Thyroid gland (tissue), 4 donors: ENCODE measurements at regions not wholly inside any gene's neighbourhood (a gene's known extent, or its start where the extent isn't known, plus 50 kb on each side); places are given as distances from the start of the nearest gene placed in this dataset.

Source experiments
- DNase-seq, 2 donors: peaks; one replicate each; pipeline ENCODE4 v3.0.0-alpha.2; 2019
- H3K27ac ChIP-seq, 3 donors: fragments of 200-600 bp; sonication (generic); 1 replicate in 2 of 3; 2 replicates in 1 of 3; pipeline ENCODE4 v1.5.1; 2016 to 2019; ENCODE audit warnings: mild to moderate bottlenecking in 1 of 3, moderate library complexity in 1 of 3
- H3K27me3 ChIP-seq: fragments of 200-600 bp; sonication (generic); one replicate; pipeline ENCODE4 v1.5.1; 2019
- H3K36me3 ChIP-seq, 2 donors: fragments of 200-600 bp; sonication (generic); one replicate each; pipeline ENCODE4 v1.5.1; 2016 to 2019
- H3K4me1 ChIP-seq, 2 donors: fragments of 200-600 bp; sonication (generic); one replicate each; pipeline ENCODE4 v1.5.1; 2017 to 2019
- H3K4me3 ChIP-seq, 3 donors: fragments of 200-600 bp; sonication (generic); replicated peaks in 1 of 3; 1 replicate in 2 of 3; 2 replicates in 1 of 3; pipeline ENCODE4 v1.5.1; 2016; ENCODE audit warnings: mild to moderate bottlenecking in 1 of 3
- H3K9me3 ChIP-seq: fragments of 200-600 bp; sonication (generic); one replicate; pipeline ENCODE4 v1.5.1; 2017
- CTCF ChIP-seq, 6 experiments: fragments of 200-600 bp in 3 of 6; fragments of 450-650 bp in 3 of 6; sonication (generic) in 3 of 6; IDR thresholded peaks; one replicate each; pipeline ENCODE4 v1.5.1; 2016 to 2019; ENCODE audit warnings: antibody characterized with exemption in 6 of 6, mild to moderate bottlenecking in 2 of 6, inconsistent platforms in 1 of 6, moderate library complexity in 1 of 6
- POLR2A ChIP-seq, 2 donors: fragments of 450-650 bp; IDR thresholded peaks; one replicate each; pipeline ENCODE4 v1.6.1; 2017; ENCODE audit warnings: antibody characterized with exemption in 2 of 2, mild to moderate bottlenecking in 2 of 2, moderate library complexity in 1 of 2
- WGBS, 2 donors: methylation state at CpG; one replicate each; pipeline ENCODE4 v1.1.5; 2017; 5-methylcytosine and 5-hydroxymethylcytosine counted together
- intact Hi-C: fragments of 100-400 bp; cut with DNase I; formaldehyde crosslinking; loops from one replicate; pipeline ENCODE4 v1.15.1; 2023

GRCh38 chr3:24616110-24616829 lies 121.6 kb upstream of the THRB start:
- Histone ChIP-seq H3K36me3 (no peaks in the 10 kb centered on the region), H3K27me3 (peaks cover 4% of the 10 kb centered on the region), H3K4me3 (no peak overlapping the region), H3K9me3 (no peaks in the 10 kb centered on the region), H3K4me1 (no peaks in the 10 kb centered on the region), H3K27ac (no peak overlapping the region)
- TF ChIP-seq CTCF (IDR thresholded peaks at IDR 0.05) (no peak), POLR2A (IDR thresholded peaks at IDR 0.05) (no peak)
- no peak for DNase-seq
- 96 to 98% methylated on average over 1 of the region's 1 CpG for WGBS, 2 donors
- intact Hi-C loops: no loop called here

- TF ChIP-seq CTCF (IDR thresholded peaks at IDR 0.05) (no peak), POLR2A (IDR thresholded peaks at IDR 0.05) (no peak)
- WGBS, 2 donors: 90 to 93% methylated on average over 1 of the region's 1 CpG
- intact Hi-C loops: no loop called here
Observed at GRCh38 chr3:24622138-24622537, 127.5 kb upstream of the THRB start.

GRCh38 chr3:24622696-24623225 lies 128.1 kb upstream of the THRB start:
- intact Hi-C loops: no loop called here
- TF ChIP-seq CTCF (IDR thresholded peaks at IDR 0.05) (no peak), POLR2A (IDR thresholded peaks at IDR 0.05) (no peak)
- H3K9me3 ChIP-seq: no peaks in the 10 kb centered on the region
- peaks cover 4% of the 10 kb centered on the region for H3K27me3 ChIP-seq
- H3K4me3 ChIP-seq: no peak overlapping the region
- no peak overlapping the region for H3K27ac ChIP-seq
- no peaks in the 10 kb centered on the region for H3K36me3 ChIP-seq
- no peak for DNase-seq
- 80 to 88% methylated on average over 3 of the region's 3 CpGs for WGBS, 2 donors
- no peaks in the 10 kb centered on the region for H3K4me1 ChIP-seq

More at GRCh38 chr3:24622138-24622537, 127.5 kb upstream of the THRB start:
- Histone ChIP-seq H3K4me1 (no peaks in the 10 kb centered on the region), H3K4me3 (no peak overlapping the region), H3K9me3 (no peaks in the 10 kb centered on the region), H3K27me3 (peaks cover 4% of the 10 kb centered on the region), H3K36me3 (no peaks in the 10 kb centered on the region), H3K27ac (no peak overlapping the region)
- DNase-seq: no peak

GRCh38 chr3:24623657-24624056 lies 129.0 kb upstream of the THRB start:
- DNase-seq: no peak
- Histone ChIP-seq H3K27ac (no peak overlapping the region), H3K27me3 (no peaks in the 10 kb centered on the region), H3K9me3 (no peaks in the 10 kb centered on the region), H3K36me3 (no peaks in the 10 kb centered on the region), H3K4me3 (no peak overlapping the region), H3K4me1 (no peaks in the 10 kb centered on the region)
- intact Hi-C loops: no loop called here
- WGBS, 2 donors: 90 to 93% methylated on average over 3 of the region's 3 CpGs
- TF ChIP-seq CTCF (IDR thresholded peaks at IDR 0.05) (no peak), POLR2A (IDR thresholded peaks at IDR 0.05) (no peak)

GRCh38 chr3:24624938-24625681 lies 130.5 kb upstream of the THRB start:
- no peak overlapping the region for H3K4me3 ChIP-seq
- H3K36me3 ChIP-seq: no peaks in the 10 kb centered on the region
- H3K27ac ChIP-seq: no peak overlapping the region
- 54 to 60% methylated on average over 2 of the region's 2 CpGs for WGBS, 2 donors
- no peaks in the 10 kb centered on the region for H3K27me3 ChIP-seq
- intact Hi-C loops: no loop called here
- no peak for DNase-seq
- H3K4me1 ChIP-seq: no peaks in the 10 kb centered on the region
- TF ChIP-seq CTCF (IDR thresholded peaks at IDR 0.05) (no peak), POLR2A (IDR thresholded peaks at IDR 0.05) (no peak)
- no peaks in the 10 kb centered on the region for H3K9me3 ChIP-seq
